ENCODE measurements at regions not wholly inside any gene's neighbourhood (a gene's known extent, or its start where the extent isn't known, plus 50 kb on each side); places are given as distances from the start of the nearest gene placed in this dataset.

DNA sequence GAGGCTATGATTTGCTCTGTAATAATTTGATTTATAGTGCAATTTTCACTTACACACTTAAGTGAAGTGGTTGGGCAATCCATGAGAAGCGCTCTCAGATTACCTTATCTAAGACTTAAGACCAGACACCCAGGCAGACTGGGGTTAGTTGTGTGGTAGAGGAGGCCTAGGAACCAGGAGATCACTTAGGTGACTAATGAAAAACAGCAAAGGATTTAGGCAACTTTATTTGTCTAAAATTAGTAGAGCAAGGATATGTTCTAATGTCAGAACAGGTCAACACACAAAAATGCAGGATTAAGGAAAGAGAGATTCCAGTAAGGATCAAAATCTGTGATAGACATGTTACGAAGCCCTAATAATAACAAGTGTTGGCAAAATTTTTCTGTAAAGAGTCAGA lies 913.8 kb downstream of the TLE1 start:
- TF ChIP-seq, protein P1, sequence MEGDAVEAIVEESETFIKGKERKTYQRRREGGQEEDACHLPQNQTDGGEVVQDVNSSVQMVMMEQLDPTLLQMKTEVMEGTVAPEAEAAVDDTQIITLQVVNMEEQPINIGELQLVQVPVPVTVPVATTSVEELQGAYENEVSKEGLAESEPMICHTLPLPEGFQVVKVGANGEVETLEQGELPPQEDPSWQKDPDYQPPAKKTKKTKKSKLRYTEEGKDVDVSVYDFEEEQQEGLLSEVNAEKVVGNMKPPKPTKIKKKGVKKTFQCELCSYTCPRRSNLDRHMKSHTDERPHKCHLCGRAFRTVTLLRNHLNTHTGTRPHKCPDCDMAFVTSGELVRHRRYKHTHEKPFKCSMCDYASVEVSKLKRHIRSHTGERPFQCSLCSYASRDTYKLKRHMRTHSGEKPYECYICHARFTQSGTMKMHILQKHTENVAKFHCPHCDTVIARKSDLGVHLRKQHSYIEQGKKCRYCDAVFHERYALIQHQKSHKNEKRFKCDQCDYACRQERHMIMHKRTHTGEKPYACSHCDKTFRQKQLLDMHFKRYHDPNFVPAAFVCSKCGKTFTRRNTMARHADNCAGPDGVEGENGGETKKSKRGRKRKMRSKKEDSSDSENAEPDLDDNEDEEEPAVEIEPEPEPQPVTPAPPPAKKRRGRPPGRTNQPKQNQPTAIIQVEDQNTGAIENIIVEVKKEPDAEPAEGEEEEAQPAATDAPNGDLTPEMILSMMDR (IDR thresholded peaks at IDR 0.05; ENCODE audit: poor library complexity), result no peak
- no peak for TF ChIP-seq EZH2 (IDR thresholded peaks at IDR 0.05; ENCODE audit: borderline replicate concordance)

Measured in hepatocyte (in vitro differentiated cells).